ENCODE measurements at regions not wholly inside any gene's neighbourhood (a gene's known extent, or its start where the extent isn't known, plus 50 kb on each side); places are given as distances from the start of the nearest gene placed in this dataset.

GRCh38 chr11:69893631-69894030 is 74.4 kb upstream of the FGF3 start:
- Histone ChIP-seq H3K27ac (peak overlapping the region; percentile 96), H3K36me3 (no peaks in the 10 kb centered on the region), H3K9me3 (ENCODE audit: severe bottlenecking) (no peaks in the 10 kb centered on the region), H3K27me3 (ENCODE audit: insufficient read depth, low read depth, severe bottlenecking) (no peaks in the 10 kb centered on the region), H3K4me3 (ENCODE audit: low read depth, low read length) (no peak overlapping the region)
- TF ChIP-seq CTCF (IDR thresholded peaks at IDR 0.05; ENCODE audit: low read depth, low read length), result no peak
- DNase-seq, result no peak

- Histone ChIP-seq H3K27ac (peak overlapping the region; percentile 96), H3K27me3 (ENCODE audit: insufficient read depth, low read depth, severe bottlenecking) (no peaks in the 10 kb centered on the region), H3K4me3 (ENCODE audit: low read depth, low read length) (no peak overlapping the region), H3K36me3 (no peaks in the 10 kb centered on the region), H3K9me3 (ENCODE audit: severe bottlenecking) (no peaks in the 10 kb centered on the region)
- no peak for TF ChIP-seq CTCF (IDR thresholded peaks at IDR 0.05; ENCODE audit: low read depth, low read length)
- no peak for DNase-seq
Observed at GRCh38 chr11:69894181-69894611, 75.0 kb upstream of the FGF3 start.

GRCh38 chr11:69894648-69895047 is 75.4 kb upstream of the FGF3 start:
- no peaks in the 10 kb centered on the region for H3K27me3 ChIP-seq (ENCODE audit: insufficient read depth, low read depth, severe bottlenecking)
- no peak for TF ChIP-seq CTCF (IDR thresholded peaks at IDR 0.05; ENCODE audit: low read depth, low read length)
- no peaks in the 10 kb centered on the region for H3K36me3 ChIP-seq
- DNase-seq, result no peak
- no peaks in the 10 kb centered on the region for H3K9me3 ChIP-seq (ENCODE audit: severe bottlenecking)
- peak overlapping the region; percentile 96 for H3K27ac ChIP-seq
- no peak overlapping the region for H3K4me3 ChIP-seq (ENCODE audit: low read depth, low read length)

- H3K36me3 ChIP-seq, result no peaks in the 10 kb centered on the region
- no peaks in the 10 kb centered on the region for H3K27me3 ChIP-seq (ENCODE audit: insufficient read depth, low read depth, severe bottlenecking)
- no peaks in the 10 kb centered on the region for H3K9me3 ChIP-seq (ENCODE audit: severe bottlenecking)
- TF ChIP-seq CTCF (IDR thresholded peaks at IDR 0.05; ENCODE audit: low read depth, low read length), result no peak
- no peak overlapping the region for H3K4me3 ChIP-seq (ENCODE audit: low read depth, low read length)
- no peak overlapping the region for H3K27ac ChIP-seq
- no peak for DNase-seq
Observed at GRCh38 chr11:69896250-69896649, 77.0 kb upstream of the FGF3 start.

GRCh38 chr11:69898123-69898522 is 78.9 kb upstream of the FGF3 start:
- Histone ChIP-seq H3K9me3 (ENCODE audit: severe bottlenecking) (no peaks in the 10 kb centered on the region), H3K27me3 (ENCODE audit: insufficient read depth, low read depth, severe bottlenecking) (no peaks in the 10 kb centered on the region), H3K4me3 (ENCODE audit: low read depth, low read length) (no peak overlapping the region), H3K27ac (no peak overlapping the region), H3K36me3 (no peaks in the 10 kb centered on the region)
- DNase-seq, result no peak
- TF ChIP-seq CTCF (IDR thresholded peaks at IDR 0.05; ENCODE audit: low read depth, low read length), result no peak
